ENCODE measurements at regions not wholly inside any gene's neighbourhood (a gene's known extent, or its start where the extent isn't known, plus 50 kb on each side); places are given as distances from the start of the nearest gene placed in this dataset.

GRCh38 chr13:44051918-44052675 is 172.4 kb downstream of the LACC1 start:
- TF ChIP-seq PCBP2 (optimal IDR thresholded peaks at IDR 0.05; ENCODE audit: low read depth, low read length, poor library complexity, severe bottlenecking) (no peak), THAP8 (CRISPR knock-in tag; IDR thresholded peaks at IDR 0.05; ENCODE audit: borderline replicate concordance) (no peak), DNMT1 (CRISPR knock-in tag; IDR thresholded peaks at IDR 0.05) (no peak), NFE2L1 (CRISPR knock-in tag; IDR thresholded peaks at IDR 0.05; ENCODE audit: borderline replicate concordance) (no peak), PAF1 (CRISPR knock-in tag; IDR thresholded peaks at IDR 0.05) (no peak), TCF7 (IDR thresholded peaks at IDR 0.05; ENCODE audit: low read depth) (no peak)
- Histone ChIP-seq H3K4me1 (ENCODE audit: insufficient read depth, low read length) (no peaks in the 10 kb centered on the region), H3K9ac (ENCODE audit: insufficient read depth, low read depth, low read length) (no peak overlapping the region), H3K27me3 (ENCODE audit: control insufficient read depth in 1 of 2, insufficient read depth in 2 of 2, low read length in 2 of 2) (no peaks in the 10 kb centered on the region), H3K36me3 (replicated peaks in 1 of 2; ENCODE audit: control insufficient read depth in 1 of 2, insufficient read depth in 2 of 2, low read length in 2 of 2) (no peaks in the 10 kb centered on the region), H3K79me2 (ENCODE audit: insufficient read depth, low read length) (no peaks in the 10 kb centered on the region), H4K20me1 (ENCODE audit: insufficient read depth, low read length) (no peaks in the 10 kb centered on the region), H2AFZ (ENCODE audit: low read length) (no peak overlapping the region), H3K4me3 (replicated peaks in 1 of 3; ENCODE audit: insufficient read depth in 1 of 3, low read depth in 2 of 3, low read length in 3 of 3) (no peak overlapping the region), H3K4me2 (ENCODE audit: low read depth, low read length) (no peak overlapping the region), H3K27ac (ENCODE audit: extremely low read length, insufficient read depth, low read length) (no peak overlapping the region), H3K9me3 (ENCODE audit: low read length) (no peaks in the 10 kb centered on the region)
- 60% methylated on average over 6 of the region's 6 CpGs for WGBS (ENCODE audit: low lambda C conversion rate)
- ChIA-PET POLR2A (no interaction called here), CTCF (ENCODE audit: low intra/inter-chr PET ratio, low total read pairs) (no interaction called here)
- DNase-seq (ENCODE audit: low spot score): no peak
- in situ Hi-C loops (cut with HindIII; ENCODE audit: extremely low pct_ligation_motif_present, low pct_unique_long_range_greater_than_20kb) (loop anchor here (5.0 to 10.0 kb wide), 2 partner anchors 385 to 423 kb away; no protein-coding TSS in a partner anchor), intact Hi-C loops (cut with micrococcal nuclease; ENCODE audit: unreplicated experiment) (loop anchor here (5.0 kb wide), 1 partner anchor 90 kb away; no protein-coding TSS in a partner anchor)
- no TSS peak for BruUV-seq (replicated peaks)
- ATAC-seq: no peak
- no peak for FAIRE-seq

- H3K4me2 ChIP-seq (ENCODE audit: low read depth, low read length): no peak overlapping the region
- H3K9me3 ChIP-seq (ENCODE audit: low read length): no peaks in the 10 kb centered on the region
- ATAC-seq (no peak; the same call in 2 of the 3 replicates), DNase-seq (ENCODE audit: low spot score) (no peak), FAIRE-seq (no peak)
- no peaks in the 10 kb centered on the region for H3K79me2 ChIP-seq (ENCODE audit: insufficient read depth, low read length)
- in situ Hi-C loops (cut with HindIII; ENCODE audit: extremely low pct_ligation_motif_present, low pct_unique_long_range_greater_than_20kb): loop anchor here (5.0 to 10.0 kb wide), 2 partner anchors 385 to 422 kb away; no protein-coding TSS in a partner anchor
- no peak overlapping the region for H3K4me3 ChIP-seq (replicated peaks in 1 of 3; ENCODE audit: insufficient read depth in 1 of 3, low read depth in 2 of 3, low read length in 3 of 3)
- WGBS (ENCODE audit: low lambda C conversion rate): 8% methylated on average over 10 of the region's 10 CpGs
- H3K27me3 ChIP-seq (ENCODE audit: control insufficient read depth in 1 of 2, insufficient read depth in 2 of 2, low read length in 2 of 2): no peaks in the 10 kb centered on the region
- ChIA-PET CTCF (ENCODE audit: low intra/inter-chr PET ratio, low total read pairs) (no interaction called here), POLR2A (no interaction called here)
- H2AFZ ChIP-seq (ENCODE audit: low read length): no peak overlapping the region
- H3K36me3 ChIP-seq (replicated peaks in 1 of 2; ENCODE audit: control insufficient read depth in 1 of 2, insufficient read depth in 2 of 2, low read length in 2 of 2): no peaks in the 10 kb centered on the region
- no peak overlapping the region for H3K27ac ChIP-seq (ENCODE audit: extremely low read length, insufficient read depth, low read length)
- no peaks in the 10 kb centered on the region for H3K4me1 ChIP-seq (ENCODE audit: insufficient read depth, low read length)
- BruUV-seq (replicated peaks): no TSS peak
- H3K9ac ChIP-seq (ENCODE audit: insufficient read depth, low read depth, low read length): no peak overlapping the region
- H4K20me1 ChIP-seq (ENCODE audit: insufficient read depth, low read length): no peaks in the 10 kb centered on the region
- intact Hi-C loops (cut with micrococcal nuclease; ENCODE audit: unreplicated experiment): loop anchor here (5.0 kb wide), 1 partner anchor 90 kb away; no protein-coding TSS in a partner anchor
- TF ChIP-seq RARG (CRISPR knock-in tag; IDR thresholded peaks at IDR 0.05; ENCODE audit: low read depth) (no peak), PRPF4 (IDR thresholded peaks at IDR 0.05; ENCODE audit: low read depth, low read length, poor library complexity, severe bottlenecking) (no peak), FOXK2 (IDR thresholded peaks at IDR 0.05) (no peak), ZNF280B (CRISPR knock-in tag; IDR thresholded peaks at IDR 0.05; ENCODE audit: borderline replicate concordance) (no peak), ZFYVE20 (CRISPR knock-in tag; IDR thresholded peaks at IDR 0.05; ENCODE audit: borderline replicate concordance, low read depth) (no peak), ZBTB8A (CRISPR knock-in tag; IDR thresholded peaks at IDR 0.05; ENCODE audit: borderline replicate concordance, low read depth) (no peak), ZNF513 (CRISPR knock-in tag; conservative IDR thresholded peaks at IDR 0.05) (no peak), CENPBD1 (CRISPR knock-in tag; IDR thresholded peaks at IDR 0.05; ENCODE audit: borderline replicate concordance, low read depth) (no peak)
Measured at GRCh38 chr13:44052780-44053184, 173.1 kb downstream of the LACC1 start.
